Medulla oblongata (tissue), 1 donor: ENCODE measurements at regions not wholly inside any gene's neighbourhood (a gene's known extent, or its start where the extent isn't known, plus 50 kb on each side); places are given as distances from the start of the nearest gene placed in this dataset.

Experiments used
- DNase-seq: peaks from one replicate; pipeline ENCODE4 v3.0.0-alpha.2; 2015; ENCODE audit errors: extremely low spot score

- no peak for DNase-seq
These were observed 51.5 kb upstream of the MEF2C start for GRCh38 chr5:88934439-88934838.
